Panc1 (cell line): ENCODE measurements at regions not wholly inside any gene's neighbourhood (a gene's known extent, or its start where the extent isn't known, plus 50 kb on each side); places are given as distances from the start of the nearest gene placed in this dataset.

Source experiments
- CTCF ChIP-seq: fragments of 450-650 bp; IDR thresholded peaks from 2 replicates; pipeline ENCODE4 v1.5.1; 2017; ENCODE audit warnings: mild to moderate bottlenecking
- POLR2AphosphoS5 ChIP-seq: IDR thresholded peaks from 2 replicates; pipeline ENCODE4 v1.6.1; 2012; ENCODE audit warnings: mild to moderate bottlenecking, low read depth, low read length, moderate library complexity
- REST ChIP-seq, 2 experiments: IDR thresholded peaks; 2 replicates each; pipeline ENCODE4 v1.6.1; 2011 to 2012; ENCODE audit warnings: low read depth in 2 of 2, control low read depth in 1 of 2, low read length in 1 of 2, mild to moderate bottlenecking in 1 of 2, moderate library complexity in 1 of 2; ENCODE audit not compliant: insufficient read depth in 1 of 2
- SIN3A ChIP-seq: IDR thresholded peaks from 2 replicates; pipeline ENCODE4 v1.6.1; 2012; ENCODE audit warnings: low read depth, mild to moderate bottlenecking, low read length, moderate library complexity, borderline replicate concordance; ENCODE audit not compliant: insufficient read depth
- TCF7L2 ChIP-seq: IDR thresholded peaks from 2 replicates; pipeline ENCODE4 v1.6.1; 2011; ENCODE audit warnings: mild to moderate bottlenecking, low read depth, low read length, inconsistent platforms

GRCh38 chr7:113562242-113562641, 356.6 kb downstream of the PPP1R3A start:
- TF ChIP-seq CTCF (no peak), REST (IDR thresholded peaks at IDR 0.05; ENCODE audit: insufficient read depth in 1 of 2, low read depth in 2 of 2, low read length in 1 of 2) (no peak), TCF7L2 (no peak), POLR2AphosphoS5 (no peak), SIN3A (no peak)
